ENCODE measurements at regions not wholly inside any gene's neighbourhood (a gene's known extent, or its start where the extent isn't known, plus 50 kb on each side); places are given as distances from the start of the nearest gene placed in this dataset.
"Not testable (repeated sequence)": the region's sequence is repeated elsewhere in the genome, so short reads cannot be mapped to it uniquely, and the experiment has no call there.

DNA sequence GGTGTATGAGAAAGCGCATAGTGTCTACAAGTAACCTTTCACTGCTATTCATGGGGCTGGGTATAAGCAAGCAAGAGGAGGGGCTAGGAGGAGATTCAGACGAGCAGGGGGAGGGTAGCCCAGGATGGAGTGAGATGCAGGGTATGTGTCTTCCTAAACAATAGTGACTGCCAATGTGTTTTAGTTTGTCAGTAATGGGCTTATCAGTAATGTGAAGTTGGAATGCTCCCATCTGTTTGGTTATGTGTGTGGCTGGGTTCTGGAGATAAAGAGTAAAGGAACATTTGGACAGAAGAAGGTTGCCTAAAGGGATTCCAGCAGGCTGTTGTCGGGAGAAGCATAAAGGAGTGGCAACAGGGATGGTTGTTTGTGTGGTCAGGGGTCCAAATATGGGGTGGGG, 62.7 kb upstream of the EZR start:
- H3K9ac ChIP-seq; H3K9me3 ChIP-seq; H3K4me3 ChIP-seq (ENCODE audit: low read depth in 2 of 2, low read length in 1 of 2); H2AFZ ChIP-seq (ENCODE audit: low read depth); H3K79me2 ChIP-seq (ENCODE audit: insufficient read depth); H3K27me3 ChIP-seq (ENCODE audit: insufficient read depth); H3F3A ChIP-seq (replicated peaks; ENCODE audit: insufficient read depth); H3K9me2 ChIP-seq; H3K4me1 ChIP-seq (ENCODE audit: control insufficient read depth in 1 of 2, insufficient read depth in 2 of 2, low read depth in 1 of 2, low read length in 1 of 2); H3K27ac ChIP-seq (ENCODE audit: low read depth in 2 of 2, low read length in 1 of 2); H4K20me1 ChIP-seq (ENCODE audit: insufficient read depth); POLR2A ChIA-PET; H3K4me2 ChIP-seq; CTCF ChIA-PET; H3K36me3 ChIP-seq (replicated peaks in 1 of 2; ENCODE audit: control insufficient read depth in 1 of 2, insufficient read depth in 2 of 2, low read length in 1 of 2): not testable (repeated sequence)
- DNase-seq, result peak; percentile 27
- TF ChIP-seq CHD2 (IDR thresholded peaks at IDR 0.05; ENCODE audit: low read length, partially characterized antibody), result peak; percentile 23
- TF ChIP-seq EP300 (IDR thresholded peaks at IDR 0.05; ENCODE audit: borderline replicate concordance in 1 of 2, low read depth in 1 of 2, low read length in 1 of 2), result peak in 1 of 2 experiments; percentile 53; a peak in 1 of 4 replicates
- peak; percentile 55 for TF ChIP-seq GATA2 (CRISPR knock-in tag; IDR thresholded peaks at IDR 0.05)
- peak; percentile 55; the same call in 1 of the 2 replicates for TF ChIP-seq RCOR1 (IDR thresholded peaks at IDR 0.05; ENCODE audit: low read length)
- WGBS (ENCODE audit: low lambda C conversion rate), result 37% methylated on average over 3 of the region's 3 CpGs

DNA sequence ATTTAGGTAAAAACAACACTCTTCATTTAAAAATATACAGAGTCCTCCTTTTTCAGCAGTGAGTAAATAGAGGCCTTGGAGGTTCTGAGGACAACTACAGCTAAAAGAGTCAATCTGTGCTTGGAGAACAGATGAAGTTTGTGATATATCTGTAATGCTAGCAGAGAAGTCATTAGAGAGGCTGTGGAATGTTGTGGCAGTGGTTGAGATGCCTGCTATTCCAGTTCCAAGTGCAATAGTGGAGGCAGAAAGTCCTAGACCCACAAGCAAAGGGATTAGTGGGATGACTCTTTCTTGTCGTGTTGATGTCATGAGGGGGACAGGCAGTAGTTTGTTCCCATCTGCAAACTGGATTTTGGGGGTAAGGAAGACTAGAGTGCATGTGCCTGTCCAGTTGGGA, 62.1 kb upstream of the EZR start:
- CTCF ChIA-PET; H2AFZ ChIP-seq (ENCODE audit: low read depth): not testable (repeated sequence)

DNA sequence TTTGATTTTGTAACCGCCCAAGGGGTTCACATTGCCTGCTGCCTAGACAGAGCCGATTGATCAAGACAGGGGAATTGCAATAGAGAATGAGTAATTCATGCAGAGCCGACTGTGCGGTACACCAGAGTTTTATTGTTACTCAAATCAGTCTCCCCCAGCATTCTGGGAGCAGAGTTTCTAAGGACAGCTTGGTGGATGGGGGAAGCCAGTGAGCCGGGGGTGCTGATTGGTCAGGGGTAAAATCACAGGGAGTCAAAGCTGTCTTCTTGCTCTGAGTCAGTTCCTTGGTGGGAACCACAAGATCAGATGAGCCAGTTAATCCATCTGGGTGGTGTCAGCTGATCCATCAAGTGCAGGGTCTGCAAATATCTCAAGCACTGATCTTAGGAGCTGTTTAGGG, 60.0 kb upstream of the EZR start:
- TF ChIP-seq, protein P1, sequence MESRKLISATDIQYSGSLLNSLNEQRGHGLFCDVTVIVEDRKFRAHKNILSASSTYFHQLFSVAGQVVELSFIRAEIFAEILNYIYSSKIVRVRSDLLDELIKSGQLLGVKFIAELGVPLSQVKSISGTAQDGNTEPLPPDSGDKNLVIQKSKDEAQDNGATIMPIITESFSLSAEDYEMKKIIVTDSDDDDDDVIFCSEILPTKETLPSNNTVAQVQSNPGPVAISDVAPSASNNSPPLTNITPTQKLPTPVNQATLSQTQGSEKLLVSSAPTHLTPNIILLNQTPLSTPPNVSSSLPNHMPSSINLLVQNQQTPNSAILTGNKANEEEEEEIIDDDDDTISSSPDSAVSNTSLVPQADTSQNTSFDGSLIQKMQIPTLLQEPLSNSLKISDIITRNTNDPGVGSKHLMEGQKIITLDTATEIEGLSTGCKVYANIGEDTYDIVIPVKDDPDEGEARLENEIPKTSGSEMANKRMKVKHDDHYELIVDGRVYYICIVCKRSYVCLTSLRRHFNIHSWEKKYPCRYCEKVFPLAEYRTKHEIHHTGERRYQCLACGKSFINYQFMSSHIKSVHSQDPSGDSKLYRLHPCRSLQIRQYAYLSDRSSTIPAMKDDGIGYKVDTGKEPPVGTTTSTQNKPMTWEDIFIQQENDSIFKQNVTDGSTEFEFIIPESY (IDR thresholded peaks at IDR 0.05; ENCODE audit: borderline replicate concordance, low read depth), result no peak
- TF ChIP-seq GABPA (IDR thresholded peaks at IDR 0.05; ENCODE audit: low read depth) (no peak), YY1 (IDR thresholded peaks at IDR 0.05; ENCODE audit: low read depth) (no peak), RFX5 (IDR thresholded peaks at IDR 0.05; ENCODE audit: low read length) (no peak), FOXJ3 (CRISPR knock-in tag; IDR thresholded peaks at IDR 0.05) (no peak), NFIC (IDR thresholded peaks at IDR 0.05; ENCODE audit: borderline replicate concordance) (no peak), RXRA (IDR thresholded peaks at IDR 0.05; ENCODE audit: borderline replicate concordance, low read depth) (no peak)
- ChIA-PET CTCF (no interaction called here), POLR2A (no interaction called here)
- no peak overlapping the region for H2AFZ ChIP-seq (ENCODE audit: low read depth)
- no peaks in the 10 kb centered on the region for H3F3A ChIP-seq (replicated peaks; ENCODE audit: insufficient read depth)
- no peaks in the 10 kb centered on the region for H4K20me1 ChIP-seq (ENCODE audit: insufficient read depth)
- H3K9me3 ChIP-seq, result no peaks in the 10 kb centered on the region
- no peaks in the 10 kb centered on the region for H3K79me2 ChIP-seq (ENCODE audit: insufficient read depth)
- no peak overlapping the region for H3K4me3 ChIP-seq (ENCODE audit: low read depth in 2 of 2, low read length in 1 of 2)
- no peaks in the 10 kb centered on the region for H3K27me3 ChIP-seq (ENCODE audit: insufficient read depth)
- H3K36me3 ChIP-seq (replicated peaks in 1 of 2; ENCODE audit: control insufficient read depth in 1 of 2, insufficient read depth in 2 of 2, low read length in 1 of 2), result no peaks in the 10 kb centered on the region
- H3K27ac ChIP-seq (ENCODE audit: low read depth in 2 of 2, low read length in 1 of 2), result no peak overlapping the region
- H3K4me1 ChIP-seq (ENCODE audit: control insufficient read depth in 1 of 2, insufficient read depth in 2 of 2, low read depth in 1 of 2, low read length in 1 of 2), result peaks cover 0 to 9% of the 10 kb centered on the region in 2 experiments; a peak in 1 of 4 replicates
- DNase-seq, result no peak
- H3K9me2 ChIP-seq, result no peaks in the 10 kb centered on the region
- no peak overlapping the region for H3K9ac ChIP-seq
- WGBS (ENCODE audit: low lambda C conversion rate), result 81% methylated on average over 5 of the region's 5 CpGs
- no peak overlapping the region for H3K4me2 ChIP-seq

More for the DNA sequence above, 62.1 kb upstream of the EZR start:
- H3K4me1 ChIP-seq (ENCODE audit: control insufficient read depth in 1 of 2, insufficient read depth in 2 of 2, low read depth in 1 of 2, low read length in 1 of 2); DNase-seq; H4K20me1 ChIP-seq (ENCODE audit: insufficient read depth); H3K27me3 ChIP-seq (ENCODE audit: insufficient read depth); H3K4me3 ChIP-seq (ENCODE audit: low read depth in 2 of 2, low read length in 1 of 2); H3K36me3 ChIP-seq (replicated peaks in 1 of 2; ENCODE audit: control insufficient read depth in 1 of 2, insufficient read depth in 2 of 2, low read length in 1 of 2); H3K27ac ChIP-seq (ENCODE audit: low read depth in 2 of 2, low read length in 1 of 2); H3K9me3 ChIP-seq; H3K4me2 ChIP-seq; H3K9me2 ChIP-seq; H3F3A ChIP-seq (replicated peaks; ENCODE audit: insufficient read depth); H3K79me2 ChIP-seq (ENCODE audit: insufficient read depth); H3K9ac ChIP-seq: not testable (repeated sequence)
- POLR2A ChIA-PET, result interaction anchor here (0.6 kb wide), 1 partner anchor 34 kb away, joined by 4 read pairs; no protein-coding TSS in a partner anchor
- 38% methylated on average over 1 of the region's 1 CpG for WGBS (ENCODE audit: low lambda C conversion rate)
